PC-9 (cell line): ENCODE measurements at regions not wholly inside any gene's neighbourhood (a gene's known extent, or its start where the extent isn't known, plus 50 kb on each side); places are given as distances from the start of the nearest gene placed in this dataset.

Experiments
- EZH2 ChIP-seq: fragments of 200-600 bp; sonication (generic); IDR thresholded peaks from 2 replicates; pipeline ENCODE4 v1.8.0; 2017; ENCODE audit warnings: antibody characterized with exemption, low read depth
- TF ChIP-seq, protein P1 (sequence below): fragments of 200-600 bp; sonication (generic); conservative IDR thresholded peaks from 2 replicates; pipeline ENCODE4 v1.6.1; 2017; ENCODE audit warnings: mixed run types, antibody characterized with exemption, mild to moderate bottlenecking, moderate library complexity

DNA sequence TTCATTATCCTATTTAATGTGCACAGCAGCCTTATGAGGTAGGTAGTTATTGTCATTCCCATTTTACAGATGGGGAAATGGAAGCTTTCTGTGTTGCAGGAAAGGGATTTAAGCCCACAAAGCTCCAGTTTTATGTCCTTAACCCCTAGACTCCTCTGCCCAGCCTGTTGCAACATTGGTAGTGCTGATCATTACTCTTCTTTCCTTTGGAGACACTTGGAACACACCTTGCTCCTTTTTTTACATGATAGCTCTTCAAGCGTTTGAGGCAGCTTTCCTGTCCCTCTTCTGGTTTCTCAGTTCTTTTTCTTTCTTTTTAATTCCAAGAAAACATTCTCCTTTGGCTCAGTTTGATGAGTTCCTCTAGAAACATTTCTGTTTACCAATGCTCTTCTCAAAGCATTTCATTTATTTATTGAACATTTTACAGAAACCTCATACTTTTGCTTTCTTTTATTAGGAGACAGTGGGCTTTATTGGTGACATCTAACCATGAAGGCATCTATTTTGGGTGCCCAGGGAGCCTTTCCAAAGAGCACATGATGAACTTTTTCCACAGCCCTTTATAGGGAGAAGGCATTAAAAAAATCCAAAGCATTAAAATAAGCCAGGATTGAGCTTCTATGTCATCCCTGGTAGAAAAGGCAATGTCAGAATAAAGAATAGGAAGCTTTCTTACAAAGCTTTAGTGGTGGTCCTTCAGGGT lies 218.0 kb downstream of the TMEM38B start:
- TF ChIP-seq, protein P1, sequence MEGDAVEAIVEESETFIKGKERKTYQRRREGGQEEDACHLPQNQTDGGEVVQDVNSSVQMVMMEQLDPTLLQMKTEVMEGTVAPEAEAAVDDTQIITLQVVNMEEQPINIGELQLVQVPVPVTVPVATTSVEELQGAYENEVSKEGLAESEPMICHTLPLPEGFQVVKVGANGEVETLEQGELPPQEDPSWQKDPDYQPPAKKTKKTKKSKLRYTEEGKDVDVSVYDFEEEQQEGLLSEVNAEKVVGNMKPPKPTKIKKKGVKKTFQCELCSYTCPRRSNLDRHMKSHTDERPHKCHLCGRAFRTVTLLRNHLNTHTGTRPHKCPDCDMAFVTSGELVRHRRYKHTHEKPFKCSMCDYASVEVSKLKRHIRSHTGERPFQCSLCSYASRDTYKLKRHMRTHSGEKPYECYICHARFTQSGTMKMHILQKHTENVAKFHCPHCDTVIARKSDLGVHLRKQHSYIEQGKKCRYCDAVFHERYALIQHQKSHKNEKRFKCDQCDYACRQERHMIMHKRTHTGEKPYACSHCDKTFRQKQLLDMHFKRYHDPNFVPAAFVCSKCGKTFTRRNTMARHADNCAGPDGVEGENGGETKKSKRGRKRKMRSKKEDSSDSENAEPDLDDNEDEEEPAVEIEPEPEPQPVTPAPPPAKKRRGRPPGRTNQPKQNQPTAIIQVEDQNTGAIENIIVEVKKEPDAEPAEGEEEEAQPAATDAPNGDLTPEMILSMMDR, result no peak
- no peak for TF ChIP-seq EZH2
